ENCODE measurements at regions not wholly inside any gene's neighbourhood (a gene's known extent, or its start where the extent isn't known, plus 50 kb on each side); places are given as distances from the start of the nearest gene placed in this dataset.

- TF ChIP-seq GLIS3 (CRISPR knock-in tag; IDR thresholded peaks at IDR 0.05) (no peak), OSR1 (CRISPR knock-in tag; IDR thresholded peaks at IDR 0.05) (no peak), ARNTL (CRISPR knock-in tag; IDR thresholded peaks at IDR 0.05; ENCODE audit: borderline replicate concordance, low read depth) (no peak), ZNF565 (CRISPR knock-in tag; conservative IDR thresholded peaks at IDR 0.05; ENCODE audit: low read depth) (no peak), ESRRG (CRISPR knock-in tag; IDR thresholded peaks at IDR 0.05) (no peak), TOX (CRISPR knock-in tag; IDR thresholded peaks at IDR 0.05; ENCODE audit: borderline replicate concordance) (no peak), ZC3H10 (CRISPR knock-in tag; IDR thresholded peaks at IDR 0.05) (no peak), BACH2 (CRISPR knock-in tag; IDR thresholded peaks at IDR 0.05; ENCODE audit: borderline replicate concordance) (no peak), TCF4 (CRISPR knock-in tag; IDR thresholded peaks at IDR 0.05; ENCODE audit: borderline replicate concordance) (no peak), CSDC2 (CRISPR knock-in tag; IDR thresholded peaks at IDR 0.05) (no peak), RARB (CRISPR knock-in tag; IDR thresholded peaks at IDR 0.05) (no peak), PPARA (CRISPR knock-in tag; IDR thresholded peaks at IDR 0.05; ENCODE audit: borderline replicate concordance) (no peak), SNAI2 (CRISPR knock-in tag; IDR thresholded peaks at IDR 0.05) (no peak)
- TF ChIP-seq, protein P1, sequence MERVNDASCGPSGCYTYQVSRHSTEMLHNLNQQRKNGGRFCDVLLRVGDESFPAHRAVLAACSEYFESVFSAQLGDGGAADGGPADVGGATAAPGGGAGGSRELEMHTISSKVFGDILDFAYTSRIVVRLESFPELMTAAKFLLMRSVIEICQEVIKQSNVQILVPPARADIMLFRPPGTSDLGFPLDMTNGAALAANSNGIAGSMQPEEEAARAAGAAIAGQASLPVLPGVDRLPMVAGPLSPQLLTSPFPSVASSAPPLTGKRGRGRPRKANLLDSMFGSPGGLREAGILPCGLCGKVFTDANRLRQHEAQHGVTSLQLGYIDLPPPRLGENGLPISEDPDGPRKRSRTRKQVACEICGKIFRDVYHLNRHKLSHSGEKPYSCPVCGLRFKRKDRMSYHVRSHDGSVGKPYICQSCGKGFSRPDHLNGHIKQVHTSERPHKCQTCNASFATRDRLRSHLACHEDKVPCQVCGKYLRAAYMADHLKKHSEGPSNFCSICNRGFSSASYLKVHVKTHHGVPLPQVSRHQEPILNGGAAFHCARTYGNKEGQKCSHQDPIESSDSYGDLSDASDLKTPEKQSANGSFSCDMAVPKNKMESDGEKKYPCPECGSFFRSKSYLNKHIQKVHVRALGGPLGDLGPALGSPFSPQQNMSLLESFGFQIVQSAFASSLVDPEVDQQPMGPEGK (CRISPR knock-in tag; IDR thresholded peaks at IDR 0.05; ENCODE audit: borderline replicate concordance) = no peak
- no peak for ATAC-seq
Measured at GRCh38 chr4:144202081-144202480, 61.6 kb upstream of the GYPA start.

GRCh38 chr4:144203155-144203554 lies 62.6 kb upstream of the GYPA start:
- ATAC-seq = no peak
- TF ChIP-seq ZNF70 (CRISPR knock-in tag; IDR thresholded peaks at IDR 0.05) (no peak), PPARA (CRISPR knock-in tag; IDR thresholded peaks at IDR 0.05; ENCODE audit: borderline replicate concordance) (no peak), ESRRG (CRISPR knock-in tag; IDR thresholded peaks at IDR 0.05) (no peak), ZNF8 (CRISPR knock-in tag; IDR thresholded peaks at IDR 0.05) (no peak), ISL1 (CRISPR knock-in tag; IDR thresholded peaks at IDR 0.05) (no peak), ZFP3 (CRISPR knock-in tag; IDR thresholded peaks at IDR 0.05) (no peak), POU6F1 (CRISPR knock-in tag; IDR thresholded peaks at IDR 0.05; ENCODE audit: borderline replicate concordance, low read depth) (no peak), ZFP30 (CRISPR knock-in tag; IDR thresholded peaks at IDR 0.05) (no peak), ZNF565 (CRISPR knock-in tag; conservative IDR thresholded peaks at IDR 0.05; ENCODE audit: low read depth) (no peak), TCF4 (CRISPR knock-in tag; IDR thresholded peaks at IDR 0.05; ENCODE audit: borderline replicate concordance) (no peak), BACH2 (CRISPR knock-in tag; IDR thresholded peaks at IDR 0.05; ENCODE audit: borderline replicate concordance) (no peak), TOX (CRISPR knock-in tag; IDR thresholded peaks at IDR 0.05; ENCODE audit: borderline replicate concordance) (no peak), CSDC2 (CRISPR knock-in tag; IDR thresholded peaks at IDR 0.05) (no peak), ARNTL (CRISPR knock-in tag; IDR thresholded peaks at IDR 0.05; ENCODE audit: borderline replicate concordance, low read depth) (no peak)
- TF ChIP-seq, protein P2, sequence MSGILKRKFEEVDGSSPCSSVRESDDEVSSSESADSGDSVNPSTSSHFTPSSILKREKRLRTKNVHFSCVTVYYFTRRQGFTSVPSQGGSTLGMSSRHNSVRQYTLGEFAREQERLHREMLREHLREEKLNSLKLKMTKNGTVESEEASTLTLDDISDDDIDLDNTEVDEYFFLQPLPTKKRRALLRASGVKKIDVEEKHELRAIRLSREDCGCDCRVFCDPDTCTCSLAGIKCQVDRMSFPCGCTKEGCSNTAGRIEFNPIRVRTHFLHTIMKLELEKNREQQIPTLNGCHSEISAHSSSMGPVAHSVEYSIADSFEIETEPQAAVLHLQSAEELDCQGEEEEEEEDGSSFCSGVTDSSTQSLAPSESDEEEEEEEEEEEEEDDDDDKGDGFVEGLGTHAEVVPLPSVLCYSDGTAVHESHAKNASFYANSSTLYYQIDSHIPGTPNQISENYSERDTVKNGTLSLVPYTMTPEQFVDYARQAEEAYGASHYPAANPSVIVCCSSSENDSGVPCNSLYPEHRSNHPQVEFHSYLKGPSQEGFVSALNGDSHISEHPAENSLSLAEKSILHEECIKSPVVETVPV (CRISPR knock-in tag; IDR thresholded peaks at IDR 0.05) = no peak
- TF ChIP-seq, protein P3, sequence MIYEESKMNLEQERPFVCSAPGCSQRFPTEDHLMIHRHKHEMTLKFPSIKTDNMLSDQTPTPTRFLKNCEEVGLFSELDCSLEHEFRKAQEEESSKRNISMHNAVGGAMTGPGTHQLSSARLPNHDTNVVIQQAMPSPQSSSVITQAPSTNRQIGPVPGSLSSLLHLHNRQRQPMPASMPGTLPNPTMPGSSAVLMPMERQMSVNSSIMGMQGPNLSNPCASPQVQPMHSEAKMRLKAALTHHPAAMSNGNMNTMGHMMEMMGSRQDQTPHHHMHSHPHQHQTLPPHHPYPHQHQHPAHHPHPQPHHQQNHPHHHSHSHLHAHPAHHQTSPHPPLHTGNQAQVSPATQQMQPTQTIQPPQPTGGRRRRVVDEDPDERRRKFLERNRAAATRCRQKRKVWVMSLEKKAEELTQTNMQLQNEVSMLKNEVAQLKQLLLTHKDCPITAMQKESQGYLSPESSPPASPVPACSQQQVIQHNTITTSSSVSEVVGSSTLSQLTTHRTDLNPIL (CRISPR knock-in tag; IDR thresholded peaks at IDR 0.05; ENCODE audit: low read depth) = no peak

GRCh38 chr4:144204431-144204830 lies 63.9 kb upstream of the GYPA start:
- TF ChIP-seq ZFP30 (CRISPR knock-in tag; IDR thresholded peaks at IDR 0.05) (no peak), BACH2 (CRISPR knock-in tag; IDR thresholded peaks at IDR 0.05; ENCODE audit: borderline replicate concordance) (no peak), ISL1 (CRISPR knock-in tag; IDR thresholded peaks at IDR 0.05) (no peak), POU6F1 (CRISPR knock-in tag; IDR thresholded peaks at IDR 0.05; ENCODE audit: borderline replicate concordance, low read depth) (no peak), ARNTL (CRISPR knock-in tag; IDR thresholded peaks at IDR 0.05; ENCODE audit: borderline replicate concordance, low read depth) (no peak)
- TF ChIP-seq, protein P3 (CRISPR knock-in tag; IDR thresholded peaks at IDR 0.05; ENCODE audit: low read depth) = no peak
- no peak for ATAC-seq
